Left forelimb (tissue), 1 donor: ENCODE measurements at regions not wholly inside any gene's neighbourhood (a gene's known extent, or its start where the extent isn't known, plus 50 kb on each side); places are given as distances from the start of the nearest gene placed in this dataset.
"Not testable (repeated sequence)": the region's sequence is repeated elsewhere in the genome, so short reads cannot be mapped to it uniquely, and the experiment has no call there.

Experiments
- DNase-seq: peaks from one replicate; pipeline ENCODE4 v3.0.0-alpha.2; 2018; ENCODE audit warnings: low spot score

DNA sequence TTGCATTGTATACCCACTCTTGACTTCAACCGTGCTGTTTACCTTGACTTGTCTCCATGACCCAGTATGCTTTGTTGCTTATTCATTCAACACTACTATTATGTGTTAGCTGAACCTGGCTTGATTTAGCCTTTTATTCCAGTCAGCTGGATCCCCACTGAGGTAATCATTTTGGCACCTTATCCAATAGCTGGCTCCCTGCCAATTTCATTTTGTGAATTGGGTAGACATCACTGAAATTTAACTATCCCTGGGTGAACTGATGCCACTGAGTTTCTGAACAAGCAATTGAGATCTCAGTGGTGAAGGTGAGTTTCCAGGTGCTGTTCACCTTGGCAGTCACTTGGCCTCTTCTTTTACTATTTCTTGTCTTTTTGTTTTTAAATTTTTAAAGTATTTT lies 584.3 kb downstream of the ADCYAP1 start:
- no peak for DNase-seq

GRCh38 chr18:1495387-1495786 lies 590.7 kb downstream of the ADCYAP1 start:
- no peak for DNase-seq

- no peak for DNase-seq
Observed at GRCh38 chr18:1496096-1496495, 591.4 kb downstream of the ADCYAP1 start.

DNA sequence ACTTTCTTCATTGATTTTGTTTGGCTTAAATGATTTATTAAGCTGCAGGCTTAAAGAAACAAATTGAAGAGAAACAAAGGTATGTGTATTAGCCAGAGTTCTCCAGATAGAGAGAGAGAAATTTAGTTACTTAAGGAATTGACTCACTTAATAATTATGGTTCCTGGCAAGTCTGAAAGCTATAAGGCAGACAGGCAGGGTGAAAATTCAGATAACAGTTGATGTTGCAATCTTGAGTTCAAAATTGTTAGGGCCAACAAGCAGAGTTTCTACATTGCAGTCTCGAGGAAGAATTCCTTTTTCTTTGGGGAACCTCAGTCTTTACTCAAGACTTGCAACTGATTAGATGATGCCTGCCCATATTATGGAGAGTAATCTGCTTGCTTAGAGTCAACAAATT lies 593.5 kb downstream of the ADCYAP1 start:
- DNase-seq = no peak

DNA sequence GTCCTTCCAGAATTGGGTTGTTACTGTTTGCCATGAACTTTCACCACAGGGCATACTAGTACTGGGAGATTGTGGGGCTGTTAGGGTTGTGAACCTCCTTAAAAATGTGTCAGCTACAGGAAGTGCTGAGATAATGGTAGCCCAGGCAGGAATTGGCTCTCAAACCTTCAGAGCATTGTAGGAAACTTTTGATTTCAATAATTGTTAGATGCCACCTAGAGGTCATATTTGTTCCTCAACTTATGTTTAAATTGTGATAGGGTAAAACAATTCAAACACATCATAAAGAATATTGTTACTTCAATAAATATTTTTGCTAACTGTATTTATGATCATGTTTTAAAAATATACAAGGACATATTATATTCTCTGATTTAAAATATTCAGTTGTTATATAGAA lies 594.6 kb downstream of the ADCYAP1 start:
- DNase-seq = no peak

DNA sequence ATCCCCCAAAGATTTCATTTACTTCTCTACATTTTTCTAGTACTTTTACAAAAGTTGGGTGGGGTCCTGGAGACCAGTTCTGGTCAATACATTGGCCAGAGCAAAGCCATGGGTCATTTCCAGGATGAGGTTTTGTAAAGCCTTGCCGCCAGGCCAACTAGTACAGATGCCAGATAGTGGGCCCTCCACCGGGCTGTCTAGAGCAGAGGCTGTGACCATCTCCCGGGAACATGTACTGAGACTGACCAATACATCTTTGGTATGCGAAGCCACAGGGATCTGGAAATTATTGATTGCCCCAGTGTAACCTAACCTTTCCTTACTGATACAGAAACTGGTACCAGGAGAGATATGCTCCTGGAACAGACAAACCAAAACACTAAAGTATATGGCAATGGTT lies 599.2 kb downstream of the ADCYAP1 start:
- DNase-seq = no peak

DNA sequence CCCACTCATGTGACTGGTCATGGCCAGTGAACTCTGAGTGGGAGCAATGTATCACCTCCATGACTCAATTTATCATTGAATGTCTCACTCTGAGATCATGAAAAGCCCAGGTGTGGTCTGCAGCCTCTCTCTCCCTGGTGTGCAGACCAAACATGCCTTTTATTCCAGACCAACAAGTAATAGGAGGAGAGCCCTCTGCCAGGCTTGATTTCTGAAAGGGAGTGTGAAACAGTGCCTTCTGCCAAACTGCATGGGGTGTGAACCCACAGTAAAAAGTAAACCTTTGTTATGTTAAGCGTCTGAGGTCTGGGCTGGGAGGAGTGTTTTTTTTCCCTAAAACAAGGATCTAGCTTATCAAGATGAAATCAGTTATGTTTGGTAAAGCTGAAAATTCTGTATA lies 601.2 kb downstream of the ADCYAP1 start:
- DNase-seq = no peak

DNA sequence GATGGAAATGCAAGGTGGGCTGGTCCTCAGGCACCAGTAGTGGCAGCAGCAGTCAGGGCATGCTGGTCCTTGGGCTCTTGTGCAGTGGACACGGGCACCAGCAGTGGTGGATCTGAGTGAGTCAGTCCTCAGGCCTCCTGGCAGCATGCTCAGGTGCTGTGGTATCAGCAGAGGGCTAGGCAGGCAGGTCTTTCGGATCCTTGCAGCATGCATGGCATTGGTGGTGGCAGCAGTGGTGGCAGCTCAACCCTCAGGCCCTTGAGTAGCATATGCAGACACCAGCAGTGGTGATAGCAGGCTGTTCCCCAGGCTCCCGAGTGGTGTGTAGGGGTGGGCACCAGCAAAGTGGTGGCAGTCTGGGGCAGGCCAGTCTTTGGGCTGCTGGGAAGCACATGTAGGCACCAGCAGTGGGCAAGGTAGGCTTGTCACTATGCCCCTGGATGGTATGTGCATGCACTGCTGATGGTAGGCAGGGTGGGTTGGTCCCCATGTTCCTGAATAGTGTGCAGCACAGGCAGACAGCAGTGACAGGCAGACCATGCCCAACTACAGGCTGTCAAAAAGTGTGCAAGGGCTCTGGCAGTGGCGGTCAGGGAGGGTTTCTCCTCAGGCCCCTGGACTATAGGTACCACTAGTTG lies 606.0 kb downstream of the ADCYAP1 start:
- no peak for DNase-seq

DNA sequence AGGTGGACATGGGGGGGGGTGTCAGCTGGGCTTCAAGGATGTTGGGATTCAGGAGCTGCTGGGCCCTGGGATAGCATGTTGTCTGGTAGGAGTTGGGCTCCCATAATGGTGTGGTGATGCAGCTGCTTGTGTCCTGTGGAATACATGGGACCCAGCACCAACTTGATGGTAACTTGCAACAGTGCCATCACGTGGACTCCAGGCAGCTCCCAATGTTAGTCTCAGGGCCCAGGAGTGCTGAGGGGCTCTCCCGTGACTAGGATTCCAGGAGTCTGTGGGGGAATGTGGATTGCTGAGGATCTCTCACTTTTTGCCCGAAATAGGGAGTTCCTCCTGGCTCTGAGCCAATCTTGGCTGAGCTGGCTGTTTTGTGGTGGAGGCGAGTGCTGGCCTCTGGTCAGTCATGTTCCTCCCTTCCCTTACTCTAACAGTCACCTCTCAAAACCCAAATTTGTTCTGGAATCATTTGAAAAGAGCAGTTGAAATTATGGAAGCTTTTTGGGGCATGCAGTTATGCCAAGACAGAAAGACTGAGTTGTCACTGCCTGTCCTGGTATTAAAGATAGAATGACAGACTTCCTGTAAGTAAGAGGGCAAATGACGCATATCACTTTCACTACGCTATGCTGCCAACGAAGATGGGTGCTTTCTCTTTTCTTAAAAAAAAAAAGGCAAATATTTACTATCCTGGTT lies 607.1 kb downstream of the ADCYAP1 start:
- no peak for DNase-seq

- DNase-seq = no peak
Observed at GRCh38 chr18:1513519-1513918, 608.8 kb downstream of the ADCYAP1 start.

DNA sequence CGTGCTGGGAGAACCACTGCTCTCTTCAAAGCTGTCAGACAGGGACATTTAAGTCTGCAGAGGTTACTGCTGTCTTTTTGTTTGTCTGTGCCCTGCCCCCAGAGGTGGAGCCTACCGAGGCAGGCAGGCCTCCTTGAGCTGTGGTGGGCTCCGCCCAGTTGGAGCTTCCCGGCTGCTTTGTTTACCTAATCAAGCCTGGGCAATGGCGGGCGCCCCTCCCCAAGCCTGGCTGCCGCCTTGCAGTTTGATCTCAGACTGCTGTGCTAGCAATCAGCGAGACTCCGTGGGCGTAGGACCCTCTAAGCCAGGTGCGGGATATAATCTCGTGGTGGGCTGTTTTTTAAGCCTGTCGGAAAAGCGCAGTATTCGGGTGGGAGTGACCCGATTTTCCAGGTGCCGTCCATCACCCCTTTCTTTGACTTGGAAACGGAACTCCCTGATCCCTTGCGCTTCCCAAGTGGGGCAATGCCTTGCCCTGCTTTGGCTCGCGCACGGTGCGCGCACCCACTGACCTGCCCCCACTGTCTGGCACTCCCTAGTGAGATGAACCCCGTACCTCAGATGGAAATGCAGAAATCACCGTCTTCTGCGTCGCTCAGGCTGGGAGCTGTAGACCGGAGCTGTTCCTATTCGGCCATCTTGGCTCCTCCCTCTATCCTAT lies 617.0 kb downstream of the ADCYAP1 start:
- DNase-seq = not testable (repeated sequence)

DNA sequence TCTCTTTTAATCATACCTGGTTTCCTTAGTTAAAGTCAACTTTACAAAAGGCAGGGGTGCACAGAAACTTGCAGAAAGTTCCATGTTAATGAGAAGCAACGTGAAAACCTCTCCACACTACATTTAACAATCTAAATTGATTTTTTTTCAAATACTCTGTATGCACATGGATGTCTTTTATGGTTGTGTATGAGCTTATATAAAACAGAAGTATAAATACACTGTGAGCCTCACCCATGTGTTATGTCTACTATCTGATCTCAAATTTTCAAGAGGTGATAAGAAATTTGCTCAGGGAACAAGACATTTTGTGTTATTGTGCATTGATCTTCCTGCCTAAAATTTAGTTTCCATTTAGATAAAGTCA lies 617.6 kb downstream of the ADCYAP1 start:
- no peak for DNase-seq

DNA sequence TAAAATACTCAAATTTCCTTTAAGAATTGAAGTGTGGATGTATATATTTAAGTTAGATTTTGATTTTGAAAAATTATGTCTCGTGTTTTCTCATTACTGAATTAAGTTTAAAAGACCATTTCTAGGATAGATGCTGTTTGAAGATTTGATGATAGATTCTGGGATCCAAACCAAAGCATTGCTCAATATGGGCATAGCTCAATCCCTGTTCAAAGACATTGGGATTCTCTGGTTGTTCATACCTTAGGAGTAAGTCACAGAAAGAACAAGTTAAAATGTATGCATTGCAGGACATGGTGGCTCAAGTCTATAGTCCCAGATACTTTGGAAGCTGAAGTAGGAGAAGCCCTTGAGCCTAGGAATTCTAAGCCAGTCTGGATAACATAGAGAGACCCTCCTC lies 622.3 kb downstream of the ADCYAP1 start:
- DNase-seq = no peak

DNA sequence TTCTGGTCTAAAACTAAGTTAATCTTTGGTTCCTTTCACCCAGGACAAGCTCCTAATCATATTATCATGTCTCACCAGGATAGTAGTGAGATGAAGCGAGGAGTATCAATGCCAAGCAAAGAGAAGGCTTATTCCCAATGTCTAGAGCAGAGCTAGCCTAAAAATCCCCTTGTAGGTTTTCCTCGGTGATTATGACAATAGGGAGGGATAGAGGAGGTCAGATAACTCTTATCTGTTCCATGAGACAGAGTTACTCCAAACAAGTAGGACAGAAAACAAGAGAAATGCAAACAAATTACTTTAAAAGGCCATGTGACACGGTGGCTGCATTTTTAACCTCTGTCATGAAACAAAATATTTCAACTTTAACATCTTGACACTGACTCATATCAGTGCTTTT lies 623.1 kb downstream of the ADCYAP1 start:
- no peak for DNase-seq

DNA sequence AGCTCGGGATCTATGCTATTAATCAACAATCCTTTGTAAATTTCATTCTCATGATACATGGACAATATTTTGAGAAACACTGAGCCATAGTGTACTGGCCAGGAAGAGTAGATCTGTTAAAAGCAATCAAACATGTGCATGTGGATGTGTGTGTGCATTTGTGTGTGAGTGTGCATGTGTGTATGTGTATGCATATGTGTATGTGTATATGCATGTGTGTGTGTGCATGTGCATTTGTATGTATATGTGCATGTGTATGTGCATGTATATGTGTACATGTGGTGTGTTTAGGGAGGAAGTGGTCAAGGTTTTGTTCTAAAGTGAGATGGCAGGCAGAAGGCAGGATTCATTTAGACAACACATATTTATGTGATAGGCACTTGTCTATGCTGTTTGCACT lies 623.8 kb downstream of the ADCYAP1 start:
- DNase-seq = no peak

- no peak for DNase-seq
Observed at GRCh38 chr18:1528964-1529509, 624.4 kb downstream of the ADCYAP1 start.

- no peak for DNase-seq
Observed at GRCh38 chr18:1530650-1531049, 626.0 kb downstream of the ADCYAP1 start.

GRCh38 chr18:1539276-1539675 lies 634.6 kb downstream of the ADCYAP1 start:
- no peak for DNase-seq

GRCh38 chr18:1541478-1541877 lies 636.8 kb downstream of the ADCYAP1 start:
- no peak for DNase-seq

- no peak for DNase-seq
Observed at GRCh38 chr18:1542230-1542774, 637.6 kb downstream of the ADCYAP1 start.

- DNase-seq = no peak
Observed at GRCh38 chr18:1544016-1544415, 639.3 kb downstream of the ADCYAP1 start.

- DNase-seq = not testable (repeated sequence)
Observed at GRCh38 chr18:1557711-1558110, 653.0 kb downstream of the ADCYAP1 start.

DNA sequence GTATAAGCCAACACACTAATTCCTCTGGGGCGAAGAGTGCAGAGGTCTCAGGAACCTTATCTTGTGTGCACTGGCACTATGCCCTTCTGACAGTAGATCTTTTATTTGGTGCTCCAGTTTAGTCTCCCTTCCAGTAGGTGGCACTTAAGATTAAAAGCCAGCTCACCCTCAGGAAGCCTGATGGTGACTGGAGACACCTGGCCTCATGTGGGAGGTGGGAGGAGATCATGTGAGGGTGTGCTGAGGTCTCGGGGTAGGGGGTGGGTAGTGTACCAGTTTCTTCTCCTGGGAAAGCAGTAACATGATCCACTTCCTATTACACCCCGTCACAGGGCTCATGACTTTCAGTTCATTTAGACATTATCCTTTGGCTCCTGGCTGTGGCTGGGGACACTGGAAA lies 654.9 kb downstream of the ADCYAP1 start:
- no peak for DNase-seq
